MM.1S (cell line): ENCODE measurements at regions not wholly inside any gene's neighbourhood (a gene's known extent, or its start where the extent isn't known, plus 50 kb on each side); places are given as distances from the start of the nearest gene placed in this dataset.

Experiments
- DNase-seq: peaks from one replicate; pipeline ENCODE4 v3.0.0-alpha.2; 2015
- H2AFZ ChIP-seq: fragments of 300-600 bp; sonication (generic); 2 replicates; pipeline ENCODE4 v1.6.0; 2016; ENCODE audit warnings: antibody characterized with exemption, low read length
- H3F3A ChIP-seq: fragments of 300-600 bp; sonication (generic); 2 replicates; pipeline ENCODE4 v1.6.1; 2016; ENCODE audit warnings: mild to moderate bottlenecking, antibody characterized with exemption, low read length, moderate library complexity, mixed read lengths; ENCODE audit not compliant: insufficient read depth
- H3K27ac ChIP-seq: fragments of 300-600 bp; sonication (generic); 2 replicates; pipeline ENCODE4 v1.5.1; 2016; ENCODE audit warnings: mild to moderate bottlenecking, low read length
- H3K27me3 ChIP-seq: fragments of 300-600 bp; sonication (generic); replicated peaks from 2 replicates; pipeline ENCODE4 v1.6.0; 2016; ENCODE audit warnings: low read length; ENCODE audit not compliant: insufficient read depth
- H3K36me3 ChIP-seq: fragments of 300-600 bp; sonication (generic); replicated peaks from 2 replicates; pipeline ENCODE4 v1.6.1; 2016; ENCODE audit warnings: mild to moderate bottlenecking, low read length, mixed read lengths; ENCODE audit not compliant: insufficient read depth
- H3K4me1 ChIP-seq: fragments of 300-600 bp; sonication (generic); 2 replicates; pipeline ENCODE4 v1.6.1; 2016; ENCODE audit warnings: low read length, mixed read lengths
- H3K4me2 ChIP-seq: fragments of 300-600 bp; sonication (generic); 2 replicates; pipeline ENCODE4 v1.6.0; 2016; ENCODE audit warnings: low read depth, low read length
- H3K4me3 ChIP-seq: fragments of 300-600 bp; sonication (generic); 2 replicates; pipeline ENCODE4 v1.5.1; 2016; ENCODE audit warnings: low read length, mixed read lengths
- H3K79me2 ChIP-seq: fragments of 300-600 bp; sonication (generic); 2 replicates; pipeline ENCODE4 v1.6.1; 2016; ENCODE audit warnings: mixed run types, low read length, mixed read lengths
- H3K9ac ChIP-seq: fragments of 300-600 bp; sonication (generic); 2 replicates; pipeline ENCODE4 v1.6.1; 2016; ENCODE audit warnings: low read length, mixed read lengths
- H3K9me2 ChIP-seq: fragments of 300-600 bp; sonication (generic); replicated peaks from 2 replicates; pipeline ENCODE4 v1.6.1; 2016; ENCODE audit warnings: mild to moderate bottlenecking, low read length, mixed read lengths; ENCODE audit not compliant: insufficient read depth
- H3K9me3 ChIP-seq: fragments of 300-600 bp; sonication (generic); replicated peaks from 2 replicates; pipeline ENCODE4 v1.6.1; 2016; ENCODE audit warnings: mild to moderate bottlenecking, low read length, mixed read lengths; ENCODE audit not compliant: insufficient read depth
- H4K20me1 ChIP-seq: fragments of 300-600 bp; sonication (generic); 2 replicates; pipeline ENCODE4 v1.6.1; 2016; ENCODE audit warnings: mild to moderate bottlenecking, low read length, moderate library complexity, mixed read lengths; ENCODE audit not compliant: insufficient read depth
- EZH2 ChIP-seq: fragments of 300-600 bp; sonication (generic); optimal IDR thresholded peaks from 2 replicates; pipeline ENCODE3; 2017; ENCODE audit warnings: low read depth, mild to moderate bottlenecking, antibody characterized with exemption, low read length, mixed read lengths
- EZH2phosphoT487 ChIP-seq: fragments of 300-600 bp; sonication (generic); IDR thresholded peaks from 2 replicates; pipeline ENCODE4 v1.6.1; 2018; ENCODE audit warnings: antibody characterized with exemption, low read length
- TF ChIP-seq, protein P1 (sequence below): fragments of 300-600 bp; sonication (generic); IDR thresholded peaks from 2 replicates; pipeline ENCODE4 v1.5.1; 2016; ENCODE audit warnings: antibody characterized with exemption, low read length, mixed read lengths

DNA sequence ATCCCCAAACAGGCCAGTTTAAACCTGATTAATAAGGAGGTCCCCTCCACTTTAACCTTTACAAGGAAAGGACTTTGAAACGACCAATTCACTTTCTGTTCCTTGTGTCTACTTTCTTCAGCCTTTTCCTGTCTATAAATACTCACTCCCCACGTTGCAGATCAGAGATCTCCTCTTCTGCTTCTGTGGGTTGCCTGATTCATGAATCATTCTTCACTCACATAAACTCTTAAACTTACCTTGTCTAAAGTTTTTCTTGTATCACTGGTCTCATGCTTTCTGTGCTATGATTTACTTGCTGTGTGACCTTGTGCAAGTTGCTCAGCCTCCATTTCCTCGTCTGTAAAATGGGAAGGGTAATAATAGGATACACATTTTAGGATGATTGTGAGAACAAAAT lies 236.1 kb downstream of the QDPR start:
- Histone ChIP-seq H3K9me3 (no peaks in the 10 kb centered on the region), H4K20me1 (no peaks in the 10 kb centered on the region), H3F3A (no peaks in the 10 kb centered on the region), H3K4me2 (no peak overlapping the region), H3K27ac (no peak overlapping the region), H3K9ac (no peak overlapping the region), H3K36me3 (no peaks in the 10 kb centered on the region), H3K9me2 (no peaks in the 10 kb centered on the region), H3K79me2 (no peaks in the 10 kb centered on the region), H3K4me3 (no peak overlapping the region), H2AFZ (no peak overlapping the region), H3K27me3 (no peaks in the 10 kb centered on the region), H3K4me1 (no peaks in the 10 kb centered on the region)
- DNase-seq = no peak
- TF ChIP-seq EZH2phosphoT487 = no peak
- TF ChIP-seq, protein P1, sequence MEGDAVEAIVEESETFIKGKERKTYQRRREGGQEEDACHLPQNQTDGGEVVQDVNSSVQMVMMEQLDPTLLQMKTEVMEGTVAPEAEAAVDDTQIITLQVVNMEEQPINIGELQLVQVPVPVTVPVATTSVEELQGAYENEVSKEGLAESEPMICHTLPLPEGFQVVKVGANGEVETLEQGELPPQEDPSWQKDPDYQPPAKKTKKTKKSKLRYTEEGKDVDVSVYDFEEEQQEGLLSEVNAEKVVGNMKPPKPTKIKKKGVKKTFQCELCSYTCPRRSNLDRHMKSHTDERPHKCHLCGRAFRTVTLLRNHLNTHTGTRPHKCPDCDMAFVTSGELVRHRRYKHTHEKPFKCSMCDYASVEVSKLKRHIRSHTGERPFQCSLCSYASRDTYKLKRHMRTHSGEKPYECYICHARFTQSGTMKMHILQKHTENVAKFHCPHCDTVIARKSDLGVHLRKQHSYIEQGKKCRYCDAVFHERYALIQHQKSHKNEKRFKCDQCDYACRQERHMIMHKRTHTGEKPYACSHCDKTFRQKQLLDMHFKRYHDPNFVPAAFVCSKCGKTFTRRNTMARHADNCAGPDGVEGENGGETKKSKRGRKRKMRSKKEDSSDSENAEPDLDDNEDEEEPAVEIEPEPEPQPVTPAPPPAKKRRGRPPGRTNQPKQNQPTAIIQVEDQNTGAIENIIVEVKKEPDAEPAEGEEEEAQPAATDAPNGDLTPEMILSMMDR = no peak
- TF ChIP-seq EZH2 = no peak

DNA sequence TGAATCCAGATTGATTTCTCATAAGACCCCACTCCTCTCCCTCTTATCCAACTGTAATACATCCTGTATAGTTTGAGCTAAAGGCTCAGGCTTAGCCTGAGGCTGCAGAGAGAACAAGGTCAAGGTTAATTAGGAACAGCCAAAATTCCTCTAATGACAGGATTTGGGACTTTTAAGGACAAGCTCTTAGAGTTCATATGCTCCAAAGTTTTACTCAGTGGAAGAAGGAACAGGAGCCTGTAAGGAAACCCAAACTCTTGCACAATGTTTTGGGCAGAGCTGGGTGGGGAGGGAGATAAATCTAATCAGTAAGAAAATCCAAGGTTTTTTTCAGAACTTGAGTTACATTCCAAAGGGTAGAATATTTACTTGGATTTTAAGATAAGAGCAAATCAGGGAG lies 238.8 kb downstream of the QDPR start:
- no peak for DNase-seq
- no peaks in the 10 kb centered on the region for H3K4me1 ChIP-seq

DNA sequence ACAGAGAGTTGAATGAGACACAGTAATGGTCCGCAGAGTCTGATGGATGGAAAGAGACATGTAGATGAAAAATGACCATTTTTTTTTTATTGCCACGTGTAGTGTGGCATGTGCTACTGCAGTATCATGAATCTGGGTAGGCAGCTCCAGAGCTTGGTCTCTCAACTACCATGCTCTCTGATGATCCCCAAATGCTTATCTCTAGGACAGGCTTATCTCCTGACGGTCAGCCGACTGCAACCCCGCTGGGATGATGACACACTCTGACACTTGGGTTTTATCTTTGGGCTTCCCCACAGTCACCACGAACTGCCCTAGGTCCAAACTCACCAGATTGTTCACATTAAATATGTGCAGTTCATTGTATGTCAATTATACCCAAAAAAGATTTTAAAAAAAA lies 239.7 kb downstream of the QDPR start:
- Histone ChIP-seq H3K9me2 (no peaks in the 10 kb centered on the region), H3K4me2 (no peak overlapping the region), H3K9me3 (no peaks in the 10 kb centered on the region), H3F3A (no peaks in the 10 kb centered on the region), H3K9ac (no peak overlapping the region), H3K4me3 (no peak overlapping the region), H3K27me3 (no peaks in the 10 kb centered on the region), H2AFZ (no peak overlapping the region), H3K4me1 (no peaks in the 10 kb centered on the region), H3K36me3 (no peaks in the 10 kb centered on the region), H3K27ac (no peak overlapping the region), H3K79me2 (no peaks in the 10 kb centered on the region), H4K20me1 (no peaks in the 10 kb centered on the region)
- no peak for DNase-seq
- TF ChIP-seq, protein P1 = no peak
- no peak for TF ChIP-seq EZH2
- no peak for TF ChIP-seq EZH2phosphoT487

More for the DNA sequence above, 238.8 kb downstream of the QDPR start:
- no peak overlapping the region for H3K9ac ChIP-seq
- H2AFZ ChIP-seq = no peak overlapping the region
- no peaks in the 10 kb centered on the region for H4K20me1 ChIP-seq
- no peaks in the 10 kb centered on the region for H3K9me3 ChIP-seq
- TF ChIP-seq EZH2 (no peak), EZH2phosphoT487 (no peak)
- TF ChIP-seq, protein P1 = no peak
- no peaks in the 10 kb centered on the region for H3K9me2 ChIP-seq
- no peak overlapping the region for H3K27ac ChIP-seq
- H3K4me3 ChIP-seq = no peak overlapping the region
- H3K79me2 ChIP-seq = no peaks in the 10 kb centered on the region
- no peak overlapping the region for H3K4me2 ChIP-seq
- H3K36me3 ChIP-seq = no peaks in the 10 kb centered on the region
- H3F3A ChIP-seq = no peaks in the 10 kb centered on the region
- no peaks in the 10 kb centered on the region for H3K27me3 ChIP-seq
